ENCODE measurements at regions not wholly inside any gene's neighbourhood (a gene's known extent, or its start where the extent isn't known, plus 50 kb on each side); places are given as distances from the start of the nearest gene placed in this dataset.

DNA sequence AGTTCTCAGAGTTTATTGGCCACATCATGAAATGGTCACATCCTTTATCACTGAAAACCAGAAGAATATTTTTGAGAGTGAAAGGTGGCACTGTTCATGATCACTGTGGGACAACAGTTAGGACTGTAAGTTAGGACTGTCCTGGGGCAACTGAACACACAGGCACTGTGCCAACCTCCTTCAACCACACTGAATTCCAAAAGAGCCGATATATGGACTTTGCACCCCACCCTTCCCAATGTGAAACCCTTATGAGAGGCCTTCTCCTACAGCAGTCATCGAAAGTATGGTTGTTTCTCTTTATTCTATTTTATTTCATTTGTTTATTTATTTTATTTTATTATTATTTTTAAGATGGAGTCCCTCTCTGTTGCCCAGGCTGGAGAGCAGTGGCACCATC is 353.5 kb downstream of the TOX3 start:
- TF ChIP-seq NFIC (IDR thresholded peaks at IDR 0.05), result no peak
- TF ChIP-seq YY1 (IDR thresholded peaks at IDR 0.05; ENCODE audit: low read depth), result no peak
- no peak for TF ChIP-seq CEBPB (IDR thresholded peaks at IDR 0.05)
- no peak for TF ChIP-seq TEAD4 (IDR thresholded peaks at IDR 0.05)
- no peak for TF ChIP-seq TAF1 (IDR thresholded peaks at IDR 0.05; ENCODE audit: low read depth)
- TF ChIP-seq, protein P1, sequence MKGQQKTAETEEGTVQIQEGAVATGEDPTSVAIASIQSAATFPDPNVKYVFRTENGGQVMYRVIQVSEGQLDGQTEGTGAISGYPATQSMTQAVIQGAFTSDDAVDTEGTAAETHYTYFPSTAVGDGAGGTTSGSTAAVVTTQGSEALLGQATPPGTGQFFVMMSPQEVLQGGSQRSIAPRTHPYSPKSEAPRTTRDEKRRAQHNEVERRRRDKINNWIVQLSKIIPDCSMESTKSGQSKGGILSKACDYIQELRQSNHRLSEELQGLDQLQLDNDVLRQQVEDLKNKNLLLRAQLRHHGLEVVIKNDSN (IDR thresholded peaks at IDR 0.05), result no peak
- no peak for TF ChIP-seq EP300 (IDR thresholded peaks at IDR 0.05; ENCODE audit: borderline replicate concordance)
- TF ChIP-seq CREB1 (IDR thresholded peaks at IDR 0.05; ENCODE audit: low read depth), result no peak
- no peak for TF ChIP-seq TCF12 (IDR thresholded peaks at IDR 0.05; ENCODE audit: low read depth)
- no peak for TF ChIP-seq ZBTB7A (IDR thresholded peaks at IDR 0.05; ENCODE audit: low read depth)
- TF ChIP-seq EGR1 (IDR thresholded peaks at IDR 0.05), result no peak
- no peak for TF ChIP-seq FOXM1 (IDR thresholded peaks at IDR 0.05; ENCODE audit: borderline replicate concordance, low read depth)
- TF ChIP-seq, protein P2, sequence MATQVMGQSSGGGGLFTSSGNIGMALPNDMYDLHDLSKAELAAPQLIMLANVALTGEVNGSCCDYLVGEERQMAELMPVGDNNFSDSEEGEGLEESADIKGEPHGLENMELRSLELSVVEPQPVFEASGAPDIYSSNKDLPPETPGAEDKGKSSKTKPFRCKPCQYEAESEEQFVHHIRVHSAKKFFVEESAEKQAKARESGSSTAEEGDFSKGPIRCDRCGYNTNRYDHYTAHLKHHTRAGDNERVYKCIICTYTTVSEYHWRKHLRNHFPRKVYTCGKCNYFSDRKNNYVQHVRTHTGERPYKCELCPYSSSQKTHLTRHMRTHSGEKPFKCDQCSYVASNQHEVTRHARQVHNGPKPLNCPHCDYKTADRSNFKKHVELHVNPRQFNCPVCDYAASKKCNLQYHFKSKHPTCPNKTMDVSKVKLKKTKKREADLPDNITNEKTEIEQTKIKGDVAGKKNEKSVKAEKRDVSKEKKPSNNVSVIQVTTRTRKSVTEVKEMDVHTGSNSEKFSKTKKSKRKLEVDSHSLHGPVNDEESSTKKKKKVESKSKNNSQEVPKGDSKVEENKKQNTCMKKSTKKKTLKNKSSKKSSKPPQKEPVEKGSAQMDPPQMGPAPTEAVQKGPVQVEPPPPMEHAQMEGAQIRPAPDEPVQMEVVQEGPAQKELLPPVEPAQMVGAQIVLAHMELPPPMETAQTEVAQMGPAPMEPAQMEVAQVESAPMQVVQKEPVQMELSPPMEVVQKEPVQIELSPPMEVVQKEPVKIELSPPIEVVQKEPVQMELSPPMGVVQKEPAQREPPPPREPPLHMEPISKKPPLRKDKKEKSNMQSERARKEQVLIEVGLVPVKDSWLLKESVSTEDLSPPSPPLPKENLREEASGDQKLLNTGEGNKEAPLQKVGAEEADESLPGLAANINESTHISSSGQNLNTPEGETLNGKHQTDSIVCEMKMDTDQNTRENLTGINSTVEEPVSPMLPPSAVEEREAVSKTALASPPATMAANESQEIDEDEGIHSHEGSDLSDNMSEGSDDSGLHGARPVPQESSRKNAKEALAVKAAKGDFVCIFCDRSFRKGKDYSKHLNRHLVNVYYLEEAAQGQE (IDR thresholded peaks at IDR 0.05; ENCODE audit: low read depth), result no peak
- TF ChIP-seq RAD21 (IDR thresholded peaks at IDR 0.05; ENCODE audit: low read depth), result no peak
- TF ChIP-seq, protein P3, sequence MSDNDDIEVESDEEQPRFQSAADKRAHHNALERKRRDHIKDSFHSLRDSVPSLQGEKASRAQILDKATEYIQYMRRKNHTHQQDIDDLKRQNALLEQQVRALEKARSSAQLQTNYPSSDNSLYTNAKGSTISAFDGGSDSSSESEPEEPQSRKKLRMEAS (IDR thresholded peaks at IDR 0.05), result no peak

DNA sequence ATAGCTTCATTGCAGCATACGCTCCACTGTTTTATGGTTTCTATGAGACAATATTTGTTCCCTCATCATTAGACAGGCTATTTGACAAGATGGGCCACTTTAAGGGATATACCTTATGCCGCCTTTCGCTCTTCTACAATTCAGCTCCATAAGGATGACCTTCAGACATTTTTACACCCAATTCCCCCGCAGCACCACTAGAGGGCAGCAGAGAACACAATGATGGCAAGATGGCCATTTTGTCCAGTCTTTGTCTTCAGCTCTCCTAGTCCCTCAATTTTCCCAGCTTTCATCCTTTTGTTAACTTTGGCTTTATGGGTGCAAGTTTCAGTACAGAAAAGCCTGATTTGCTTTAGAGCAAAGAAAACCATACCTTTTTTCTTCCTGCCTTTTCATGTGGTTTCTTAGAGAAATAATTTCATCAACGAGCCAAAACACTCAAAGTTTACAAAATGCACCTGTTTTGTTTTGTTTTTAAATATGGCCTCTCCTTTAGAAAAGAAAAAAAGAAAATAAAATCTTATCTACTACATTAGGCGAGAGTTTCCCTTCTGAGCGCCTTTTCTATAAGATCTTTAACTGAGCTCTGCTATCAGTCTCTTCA is 355.3 kb downstream of the TOX3 start:
- no peak for TF ChIP-seq NFIC (IDR thresholded peaks at IDR 0.05)
- TF ChIP-seq, protein P3 (IDR thresholded peaks at IDR 0.05), result no peak
- TF ChIP-seq EP300 (IDR thresholded peaks at IDR 0.05; ENCODE audit: borderline replicate concordance), result no peak
- TF ChIP-seq ZBTB7A (IDR thresholded peaks at IDR 0.05; ENCODE audit: low read depth), result no peak
- TF ChIP-seq, protein P1 (IDR thresholded peaks at IDR 0.05), result no peak
- no peak for TF ChIP-seq TCF12 (IDR thresholded peaks at IDR 0.05; ENCODE audit: low read depth)
- TF ChIP-seq RAD21 (IDR thresholded peaks at IDR 0.05; ENCODE audit: low read depth), result peak; percentile 66
- peak; percentile 73 for TF ChIP-seq YY1 (IDR thresholded peaks at IDR 0.05; ENCODE audit: low read depth)
- TF ChIP-seq TAF1 (IDR thresholded peaks at IDR 0.05; ENCODE audit: low read depth), result no peak
- no peak for TF ChIP-seq CREB1 (IDR thresholded peaks at IDR 0.05; ENCODE audit: low read depth)
- TF ChIP-seq FOXM1 (IDR thresholded peaks at IDR 0.05; ENCODE audit: borderline replicate concordance, low read depth), result no peak

DNA sequence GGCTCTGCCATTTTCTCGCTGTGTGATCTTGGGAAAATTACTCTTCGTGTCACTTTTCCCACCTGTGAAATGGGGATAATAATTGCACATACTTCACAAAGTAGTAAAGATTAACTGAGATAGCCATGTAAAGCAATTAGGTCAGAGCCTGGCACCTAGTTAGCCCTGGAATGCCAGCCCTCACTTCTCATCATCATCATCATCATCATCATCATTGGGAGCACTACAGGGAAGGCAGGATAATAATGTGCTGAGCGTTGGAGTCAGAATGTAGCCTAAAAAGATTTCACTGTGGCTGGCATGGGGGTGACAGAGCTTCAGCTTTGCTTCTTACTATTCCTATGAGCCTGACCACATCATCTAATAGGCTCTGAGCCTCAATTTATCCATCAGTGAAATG is 362.6 kb downstream of the TOX3 start:
- no peak for TF ChIP-seq CREB1 (IDR thresholded peaks at IDR 0.05; ENCODE audit: low read depth)
- TF ChIP-seq, protein P2 (IDR thresholded peaks at IDR 0.05; ENCODE audit: low read depth), result no peak
- no peak for TF ChIP-seq RAD21 (IDR thresholded peaks at IDR 0.05; ENCODE audit: low read depth)

DNA sequence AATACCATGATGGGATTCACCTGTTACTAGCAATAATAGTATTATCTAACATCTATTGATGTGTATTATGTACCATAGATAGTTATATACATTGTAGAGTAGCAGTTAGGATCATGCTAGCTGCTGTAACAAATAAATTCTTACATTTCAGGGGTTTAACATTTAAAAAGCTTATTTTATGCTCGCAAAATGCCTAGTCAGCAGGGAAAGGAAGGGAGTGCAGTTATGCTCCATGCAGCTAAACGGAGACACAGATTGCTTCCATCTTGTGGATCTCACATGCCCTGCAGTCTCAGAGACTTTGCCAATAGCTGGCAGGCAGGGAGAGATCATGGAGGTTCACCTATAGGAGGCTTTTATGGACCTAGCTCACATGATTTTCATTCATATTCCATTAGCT is 364.1 kb downstream of the TOX3 start:
- TF ChIP-seq NFIC (IDR thresholded peaks at IDR 0.05) (no peak), ZBTB7A (IDR thresholded peaks at IDR 0.05; ENCODE audit: low read depth) (no peak)
- TF ChIP-seq, protein P1 (IDR thresholded peaks at IDR 0.05), result no peak

DNA sequence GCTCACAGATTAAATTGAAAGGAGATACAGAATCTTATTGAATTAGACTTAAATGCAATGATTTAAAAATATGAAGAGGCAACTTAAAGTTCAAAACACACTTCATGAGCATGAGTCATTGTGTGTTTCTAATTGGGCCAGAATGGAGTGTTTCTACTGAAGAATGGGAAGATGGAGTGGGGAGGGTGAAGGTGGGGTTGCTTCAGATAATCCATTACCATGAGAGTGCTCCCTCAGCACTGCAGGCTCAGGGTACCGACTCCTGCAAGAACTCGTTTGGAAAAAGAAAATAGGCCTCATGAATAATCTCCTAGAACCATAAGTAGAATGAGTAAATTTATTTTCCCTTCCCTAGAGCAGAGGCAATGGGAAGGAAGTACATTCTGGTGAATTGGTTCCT is 372.8 kb downstream of the TOX3 start:
- TF ChIP-seq TAF1 (IDR thresholded peaks at IDR 0.05; ENCODE audit: low read depth), result no peak
- TF ChIP-seq, protein P2 (IDR thresholded peaks at IDR 0.05; ENCODE audit: low read depth), result no peak
- TF ChIP-seq FOXM1 (IDR thresholded peaks at IDR 0.05; ENCODE audit: borderline replicate concordance, low read depth), result no peak
- TF ChIP-seq NFIC (IDR thresholded peaks at IDR 0.05), result no peak
- TF ChIP-seq EGR1 (IDR thresholded peaks at IDR 0.05), result no peak
- TF ChIP-seq EP300 (IDR thresholded peaks at IDR 0.05; ENCODE audit: borderline replicate concordance), result no peak
- TF ChIP-seq, protein P1 (IDR thresholded peaks at IDR 0.05), result no peak
- TF ChIP-seq CEBPB (IDR thresholded peaks at IDR 0.05), result no peak
- TF ChIP-seq, protein P3 (IDR thresholded peaks at IDR 0.05), result no peak
- TF ChIP-seq TCF12 (IDR thresholded peaks at IDR 0.05; ENCODE audit: low read depth), result no peak
- no peak for TF ChIP-seq TEAD4 (IDR thresholded peaks at IDR 0.05)
- TF ChIP-seq ZBTB7A (IDR thresholded peaks at IDR 0.05; ENCODE audit: low read depth), result no peak
- TF ChIP-seq CREB1 (IDR thresholded peaks at IDR 0.05; ENCODE audit: low read depth), result no peak
- TF ChIP-seq RAD21 (IDR thresholded peaks at IDR 0.05; ENCODE audit: low read depth), result no peak
- TF ChIP-seq YY1 (IDR thresholded peaks at IDR 0.05; ENCODE audit: low read depth), result no peak
